GM19372 (cell line): ENCODE measurements at regions not wholly inside any gene's neighbourhood (a gene's known extent, or its start where the extent isn't known, plus 50 kb on each side); places are given as distances from the start of the nearest gene placed in this dataset.
A peak's percentile ranks its signal among the peaks of the same experiment; 100 is the strongest.

Experiments used
- ATAC-seq: cut with Tn5 transposase; IDR thresholded peaks from one replicate; pipeline ENCODE4 v1.9.1; 2021; ENCODE audit warnings: mild to moderate bottlenecking, low read depth, moderate library complexity; ENCODE audit not compliant: unreplicated experiment

- no peak for ATAC-seq
Observed at GRCh38 chr21:35231090-35231489, 182.0 kb upstream of the RUNX1 start.

- no peak for ATAC-seq
Observed at GRCh38 chr21:35229290-35229689, 180.2 kb upstream of the RUNX1 start.

GRCh38 chr21:35227786-35228185, 178.7 kb upstream of the RUNX1 start:
- peak; percentile 18 for ATAC-seq

GRCh38 chr21:35226968-35227744, 178.1 kb upstream of the RUNX1 start:
- peak; percentile 63 for ATAC-seq

- no peak for ATAC-seq
Observed at GRCh38 chr21:35226328-35226727, 177.2 kb upstream of the RUNX1 start.

- no peak for ATAC-seq
Observed at GRCh38 chr21:35225573-35225972, 176.5 kb upstream of the RUNX1 start.

- ATAC-seq: no peak
Observed at GRCh38 chr21:35223480-35224156, 174.5 kb upstream of the RUNX1 start.

- ATAC-seq: no peak
Observed at GRCh38 chr21:35222541-35222941, 173.4 kb upstream of the RUNX1 start.

GRCh38 chr21:35222021-35222420, 172.9 kb upstream of the RUNX1 start:
- ATAC-seq: no peak

GRCh38 chr21:35220301-35220700, 171.2 kb upstream of the RUNX1 start:
- ATAC-seq: no peak

- ATAC-seq: no peak
Observed at GRCh38 chr21:35219719-35220118, 170.6 kb upstream of the RUNX1 start.

- ATAC-seq: no peak
Observed at GRCh38 chr21:35219291-35219690, 170.2 kb upstream of the RUNX1 start.

GRCh38 chr21:35217504-35218060, 168.5 kb upstream of the RUNX1 start:
- ATAC-seq: no peak

- no peak for ATAC-seq
Observed at GRCh38 chr21:35216996-35217395, 167.9 kb upstream of the RUNX1 start.

- no peak for ATAC-seq
Observed at GRCh38 chr21:35215870-35216269, 166.8 kb upstream of the RUNX1 start.

GRCh38 chr21:35212393-35213127, 163.5 kb upstream of the RUNX1 start:
- no peak for ATAC-seq

GRCh38 chr21:35211782-35212181, 162.7 kb upstream of the RUNX1 start:
- no peak for ATAC-seq

- ATAC-seq: no peak
Observed at GRCh38 chr21:35210093-35210492, 161.0 kb upstream of the RUNX1 start.

GRCh38 chr21:35208810-35209517, 159.9 kb upstream of the RUNX1 start:
- ATAC-seq: no peak

GRCh38 chr21:35208104-35208503, 159.0 kb upstream of the RUNX1 start:
- no peak for ATAC-seq
